GM19099 (cell line): ENCODE measurements at regions not wholly inside any gene's neighbourhood (a gene's known extent, or its start where the extent isn't known, plus 50 kb on each side); places are given as distances from the start of the nearest gene placed in this dataset.

ENCODE experiments used
- POLR2A ChIP-seq: IDR thresholded peaks from 3 replicates; pipeline ENCODE4 v1.6.1; 2011; ENCODE audit warnings: low read depth; ENCODE audit not compliant: insufficient read length; ENCODE audit errors: extremely low read depth

- TF ChIP-seq POLR2A: no peak
Observed at GRCh38 chr15:38682363-38682762, 117.7 kb upstream of the RASGRP1 start.

DNA sequence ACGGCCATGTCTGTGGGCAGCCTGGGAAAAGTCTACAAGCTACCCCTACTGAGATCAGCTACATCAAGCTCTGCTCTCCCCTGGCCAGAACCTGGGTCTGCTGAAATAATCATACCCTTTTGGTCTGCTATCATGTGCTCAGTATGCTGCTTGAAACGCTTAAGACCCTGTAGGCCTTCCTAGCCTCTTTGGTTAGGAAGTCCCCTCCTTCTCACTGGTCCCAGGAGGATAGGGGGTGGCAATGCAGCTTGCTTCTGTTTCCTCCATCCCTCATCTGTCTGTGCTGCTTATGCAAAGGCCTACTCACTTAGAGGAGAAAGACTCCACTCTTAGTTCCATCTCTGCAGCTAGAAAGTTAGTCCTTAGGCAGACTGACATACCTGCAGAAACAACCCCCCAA is 118.2 kb upstream of the RASGRP1 start:
- TF ChIP-seq POLR2A: no peak

DNA sequence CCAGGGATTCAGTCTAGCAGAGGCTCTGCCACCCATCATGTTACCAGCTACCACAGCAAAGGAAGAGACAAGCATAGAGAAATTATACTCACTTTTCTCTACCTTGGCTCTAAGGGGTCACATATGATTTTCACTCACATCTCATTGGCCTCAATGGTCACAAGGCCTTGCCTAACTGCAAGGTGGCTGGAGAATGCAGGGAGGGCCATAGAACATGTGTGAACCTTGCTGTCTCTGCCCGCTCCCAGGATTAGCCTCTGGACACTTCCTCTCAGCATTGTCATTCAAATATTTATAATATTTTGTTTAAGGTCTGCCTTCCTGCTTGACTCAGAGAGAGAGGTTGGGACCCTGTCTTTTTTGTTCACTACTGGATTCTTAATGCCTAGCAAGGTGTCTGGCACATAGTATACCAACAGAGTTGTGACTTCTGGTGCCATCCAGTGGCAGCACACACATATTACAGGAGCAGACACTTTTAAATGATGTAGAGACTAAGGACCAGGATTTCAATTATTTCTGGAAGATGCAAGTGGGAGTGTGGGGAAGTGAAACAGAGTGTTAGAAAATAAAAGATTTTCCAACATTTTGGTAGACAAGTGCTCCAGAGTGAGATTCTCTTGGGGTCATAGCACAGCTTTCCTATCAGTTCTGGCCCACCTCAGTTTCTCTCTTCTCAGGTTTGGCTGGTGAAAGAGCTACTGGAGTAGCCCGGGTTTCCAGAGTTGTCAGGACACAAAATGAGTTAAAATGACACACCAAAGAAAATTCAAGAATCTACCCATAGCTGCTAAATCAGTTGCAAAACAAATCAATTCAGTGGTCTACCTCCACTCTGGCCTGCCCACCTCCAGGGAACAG is 119.0 kb upstream of the RASGRP1 start:
- no peak for TF ChIP-seq POLR2A

DNA sequence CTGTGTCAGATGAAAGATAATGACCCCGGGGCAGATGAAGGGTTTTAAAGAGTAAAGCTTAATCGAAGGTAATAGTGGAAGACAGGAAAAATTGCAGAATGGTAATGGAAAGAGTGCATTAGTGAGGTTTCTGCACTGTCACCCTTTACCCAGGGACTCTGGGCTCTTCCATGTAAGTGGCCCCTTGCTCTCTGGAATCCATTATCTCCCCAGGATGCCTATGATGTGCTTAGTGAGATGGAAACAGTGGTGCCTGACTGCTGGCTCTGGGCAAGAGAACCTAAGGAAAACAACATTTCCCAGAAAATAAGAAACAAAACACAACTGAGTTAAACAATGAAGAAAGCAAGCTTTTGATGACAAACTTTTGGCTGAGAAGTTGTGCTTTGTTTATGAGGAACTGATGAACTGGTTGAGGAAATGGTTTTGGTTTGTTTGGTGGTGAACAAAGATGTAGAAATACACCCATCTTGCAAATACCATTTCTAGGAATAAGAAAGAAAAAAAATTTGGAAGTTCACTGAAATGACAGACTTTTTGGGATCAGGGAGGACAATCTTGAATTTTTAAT is 119.9 kb upstream of the RASGRP1 start:
- TF ChIP-seq POLR2A: no peak

- no peak for TF ChIP-seq POLR2A
Observed at GRCh38 chr15:38685686-38686339, 121.2 kb upstream of the RASGRP1 start.

DNA sequence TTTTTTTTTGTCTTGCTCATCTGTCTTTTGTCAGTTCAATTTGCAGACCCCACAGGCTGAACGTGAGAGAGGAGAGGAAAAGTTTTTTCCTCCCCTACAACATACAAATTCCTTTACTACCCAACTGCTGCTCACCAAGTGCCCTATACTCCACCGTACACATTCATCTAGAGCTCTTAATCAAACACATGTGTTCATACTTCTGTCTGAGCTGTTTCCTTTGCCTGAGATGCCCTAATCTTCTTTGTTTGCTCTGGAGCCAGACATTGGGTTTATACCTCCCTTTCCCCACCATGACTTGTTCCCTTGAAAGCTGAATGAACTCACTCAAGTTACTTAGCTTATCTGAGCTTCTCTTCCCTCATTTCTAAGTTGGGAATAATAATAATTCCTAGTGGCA is 122.7 kb upstream of the RASGRP1 start:
- TF ChIP-seq POLR2A: no peak

DNA sequence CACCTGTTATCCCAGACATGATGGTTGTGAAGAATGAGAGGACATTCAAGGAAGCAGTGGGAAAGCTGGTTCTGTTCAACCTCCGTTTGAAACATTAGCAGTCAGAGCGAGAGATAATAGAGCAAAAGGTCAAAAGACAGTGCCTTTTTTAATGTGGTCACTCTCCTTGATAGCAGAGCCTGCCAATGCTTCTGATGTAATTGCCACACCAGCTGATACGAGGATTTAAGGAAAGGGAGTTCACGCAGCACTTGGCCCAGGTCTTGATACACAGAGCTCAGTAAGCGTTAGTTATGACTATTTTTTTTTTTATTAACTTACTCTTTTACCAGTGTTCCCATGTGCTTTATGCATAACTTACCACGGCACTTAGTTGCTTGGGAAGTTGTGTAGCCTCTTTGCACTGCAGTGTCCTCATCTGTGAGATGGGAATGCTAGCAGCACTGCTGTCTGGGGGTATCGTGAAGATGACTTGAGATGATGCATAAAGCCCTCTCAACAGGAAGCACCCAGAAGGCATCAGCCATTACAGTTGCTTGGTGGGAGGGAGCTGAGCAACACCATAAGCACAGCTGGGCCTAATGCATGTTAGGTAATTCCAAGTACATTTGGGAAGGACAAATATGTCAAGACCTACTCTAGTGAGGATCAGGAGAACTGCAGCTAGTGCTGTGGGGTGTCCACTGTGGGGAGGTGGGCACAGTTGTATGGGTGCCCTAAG is 123.3 kb upstream of the RASGRP1 start:
- no peak for TF ChIP-seq POLR2A

- no peak for TF ChIP-seq POLR2A
Observed at GRCh38 chr15:38688761-38689160, 124.1 kb upstream of the RASGRP1 start.

DNA sequence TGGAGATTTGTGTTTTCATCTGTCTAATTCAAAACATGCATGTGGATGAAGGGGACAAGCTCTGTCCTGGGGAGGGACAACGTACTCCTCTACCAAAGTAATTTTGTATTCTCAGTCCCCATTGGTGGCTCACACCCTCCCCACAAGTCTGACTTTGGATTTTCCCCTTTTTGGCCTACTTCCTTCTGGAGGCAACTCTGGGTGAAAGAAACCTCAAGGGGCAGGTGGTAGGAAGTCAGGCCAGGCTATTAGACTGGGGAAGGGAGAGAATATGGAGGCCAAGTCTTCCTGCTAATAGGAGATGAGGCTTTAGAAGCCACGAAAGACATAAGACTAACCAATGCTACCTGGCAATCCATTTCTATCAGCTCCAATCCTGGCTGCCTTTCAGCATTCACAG is 124.9 kb upstream of the RASGRP1 start:
- TF ChIP-seq POLR2A: no peak

- TF ChIP-seq POLR2A: no peak
Observed at GRCh38 chr15:38690216-38690615, 125.6 kb upstream of the RASGRP1 start.

- no peak for TF ChIP-seq POLR2A
Observed at GRCh38 chr15:38690719-38691332, 126.2 kb upstream of the RASGRP1 start.

DNA sequence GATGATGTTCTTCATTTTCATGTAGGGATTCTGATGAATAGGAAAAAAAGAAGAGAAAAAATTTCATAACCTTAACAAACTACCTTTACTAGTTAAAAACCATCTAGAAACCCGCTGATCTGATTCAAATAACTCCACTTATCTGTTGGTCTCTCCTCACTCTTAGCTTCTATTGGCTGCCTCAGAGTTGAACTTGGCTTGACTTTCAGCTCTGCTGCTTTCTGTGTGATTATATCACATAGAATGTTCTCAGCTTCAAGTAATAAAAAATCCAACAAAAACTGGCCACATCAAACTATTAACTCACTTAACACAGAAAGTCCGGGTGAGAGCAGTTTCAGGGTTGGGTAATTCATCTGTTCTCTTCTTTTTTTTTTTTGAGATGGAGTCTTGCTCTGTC is 126.8 kb upstream of the RASGRP1 start:
- TF ChIP-seq POLR2A: no peak

GRCh38 chr15:38691965-38692788 is 127.6 kb upstream of the RASGRP1 start:
- TF ChIP-seq POLR2A: no peak

- no peak for TF ChIP-seq POLR2A
Observed at GRCh38 chr15:38692789-38693062, 128.1 kb upstream of the RASGRP1 start.

DNA sequence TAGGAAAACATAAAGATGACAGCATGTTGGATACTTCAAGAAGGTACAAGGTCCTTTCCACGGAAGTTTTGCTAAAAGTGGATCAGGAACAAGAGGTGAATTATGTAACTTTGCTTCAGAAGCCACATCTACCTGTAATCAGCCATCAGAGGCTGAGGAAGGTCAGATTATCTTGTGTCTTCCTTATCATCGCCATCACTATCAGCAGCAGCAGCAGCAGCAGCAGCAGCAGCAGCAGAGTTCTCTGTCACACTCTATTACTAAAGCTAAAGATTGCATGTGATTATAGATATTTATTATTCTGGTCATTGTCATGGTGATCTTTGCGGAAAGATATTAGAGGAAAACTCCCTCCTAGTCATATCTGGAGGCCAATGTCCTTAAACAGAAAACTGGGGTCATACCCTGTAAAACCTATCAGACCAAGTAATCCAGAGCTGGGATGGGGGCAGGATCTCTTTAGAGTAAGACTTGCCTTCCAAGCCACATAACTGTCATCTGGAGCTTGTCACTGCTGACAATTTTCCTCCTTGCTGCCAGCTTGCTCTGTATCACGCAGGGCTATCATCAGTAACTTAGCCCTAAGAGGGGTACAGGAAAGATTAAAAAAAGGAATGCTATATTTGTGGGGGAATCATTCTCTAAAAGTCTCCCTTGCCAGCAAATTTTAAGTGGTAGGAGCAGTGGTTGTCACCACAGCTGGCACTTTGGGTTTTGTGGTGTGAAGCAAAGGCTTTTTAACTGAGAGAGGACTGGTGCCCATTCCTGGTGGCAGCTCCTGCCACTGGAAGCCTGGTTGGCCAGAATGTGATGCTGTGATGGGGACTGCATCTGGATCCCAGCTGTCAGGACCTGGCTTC is 130.9 kb upstream of the RASGRP1 start:
- no peak for TF ChIP-seq POLR2A
